SIG-M5 treated with dmso at 0.1 percent for 504 hours (cell line): ENCODE measurements at regions not wholly inside any gene's neighbourhood (a gene's known extent, or its start where the extent isn't known, plus 50 kb on each side); places are given as distances from the start of the nearest gene placed in this dataset.

ENCODE experiments used
- DNase-seq: peaks from one replicate; lab custom pipeline; 2025; ENCODE audit not compliant: unreplicated experiment; lab: John Stamatoyannopoulos, UW

DNA sequence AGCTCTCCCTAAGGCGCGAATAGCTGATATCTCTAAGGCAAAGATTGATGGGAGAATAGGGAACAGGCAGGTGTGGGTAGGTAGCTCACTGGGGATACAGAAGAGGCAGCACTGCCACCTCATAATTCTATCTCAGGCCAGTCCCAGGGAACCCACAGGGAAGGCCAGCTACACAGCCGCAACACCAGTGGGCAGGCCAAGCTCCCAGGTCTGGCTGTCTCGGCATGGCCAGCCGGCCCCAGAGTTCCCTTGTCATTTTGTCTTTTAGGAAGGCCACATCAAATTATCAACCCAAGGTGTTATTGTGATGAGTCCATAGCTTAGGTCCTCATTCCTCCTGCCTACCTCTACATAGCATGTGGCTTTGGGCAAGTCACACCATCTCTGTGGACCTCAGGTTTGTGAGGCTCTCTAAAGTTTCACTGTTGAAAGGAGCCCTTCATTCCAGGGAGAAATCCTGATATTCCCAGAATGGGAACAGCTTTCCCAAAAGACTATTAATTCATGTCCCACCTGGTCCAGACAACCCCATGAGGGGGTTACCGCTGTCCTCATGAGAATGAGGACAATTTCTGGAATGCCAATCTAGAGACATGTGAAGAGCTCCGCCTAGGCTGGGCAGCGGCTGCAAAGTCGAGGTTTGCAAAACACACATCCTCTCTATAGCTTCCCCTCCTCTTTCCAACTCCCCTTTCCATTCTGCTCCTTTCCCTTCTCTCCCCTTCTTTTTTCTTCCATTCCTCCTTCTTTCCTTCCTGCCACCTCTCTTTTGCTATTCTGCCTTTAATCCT, 287.1 kb upstream of the ID2 start:
- no peak for DNase-seq

DNA sequence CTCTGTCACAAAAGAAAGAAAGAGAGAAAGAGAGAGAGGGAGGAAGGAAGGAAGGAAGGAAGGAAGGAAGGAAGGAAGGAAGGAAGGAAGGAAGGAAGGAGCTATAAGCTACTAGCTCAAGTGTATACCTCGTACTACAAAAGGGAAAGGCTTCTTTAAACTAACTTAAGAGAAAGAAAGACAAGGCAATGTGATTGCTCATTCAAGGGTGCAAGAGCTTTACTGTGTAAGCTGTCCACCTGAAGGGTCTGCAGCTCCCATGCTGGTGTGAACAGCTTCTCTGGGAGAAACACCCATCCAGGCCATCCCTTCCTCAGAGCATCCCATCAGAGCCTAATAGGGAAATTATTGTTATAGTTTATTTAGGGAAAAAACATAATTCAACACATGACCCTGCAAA, 286.1 kb upstream of the ID2 start:
- DNase-seq: no peak

GRCh38 chr2:8398040-8398668, 283.7 kb upstream of the ID2 start:
- no peak for DNase-seq

- no peak for DNase-seq
Measured at GRCh38 chr2:8399731-8400130, 282.1 kb upstream of the ID2 start.

DNA sequence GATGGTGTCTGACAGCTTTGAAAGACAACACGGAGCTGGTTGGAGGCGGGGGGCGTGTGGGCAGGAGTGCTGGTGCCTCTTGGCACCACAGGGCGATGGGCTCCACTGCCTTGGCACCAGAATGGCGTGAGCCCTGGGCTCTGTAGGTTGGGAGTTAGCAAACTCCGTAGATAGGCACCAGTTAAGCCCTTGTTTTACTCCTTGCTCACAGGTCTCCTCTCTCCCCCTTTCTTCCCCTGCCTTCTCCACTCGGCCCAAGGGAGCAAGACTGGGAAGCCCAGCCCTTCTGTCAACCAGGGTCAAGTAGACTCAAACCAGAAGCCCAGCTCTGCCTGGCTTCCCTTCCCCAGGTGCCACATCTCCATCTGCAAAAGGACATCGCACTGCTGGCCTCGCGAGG, 281.7 kb upstream of the ID2 start:
- DNase-seq: no peak

- no peak for DNase-seq
Measured at GRCh38 chr2:8402222-8402621, 279.6 kb upstream of the ID2 start.

- DNase-seq: no peak
Measured at GRCh38 chr2:8403876-8404275, 278.0 kb upstream of the ID2 start.

DNA sequence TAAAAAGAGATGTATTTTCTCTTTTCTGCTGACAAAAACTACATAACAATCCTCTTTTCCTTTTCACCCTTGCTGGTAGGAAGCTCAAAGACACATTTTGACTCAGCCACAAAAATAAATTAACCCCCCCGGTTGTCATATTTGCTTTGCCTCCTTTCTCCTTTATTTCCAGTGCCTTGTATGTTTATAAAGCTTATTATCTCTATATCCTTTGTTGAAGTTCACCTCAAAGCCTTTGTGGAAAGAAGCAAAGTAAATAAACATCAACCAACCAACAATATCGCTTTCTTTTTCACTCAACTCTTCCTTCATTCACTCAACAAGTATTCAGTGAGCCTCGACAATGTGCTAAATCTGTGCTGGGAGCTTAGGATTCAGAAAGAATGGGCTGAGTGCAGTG, 276.5 kb upstream of the ID2 start:
- DNase-seq: no peak

DNA sequence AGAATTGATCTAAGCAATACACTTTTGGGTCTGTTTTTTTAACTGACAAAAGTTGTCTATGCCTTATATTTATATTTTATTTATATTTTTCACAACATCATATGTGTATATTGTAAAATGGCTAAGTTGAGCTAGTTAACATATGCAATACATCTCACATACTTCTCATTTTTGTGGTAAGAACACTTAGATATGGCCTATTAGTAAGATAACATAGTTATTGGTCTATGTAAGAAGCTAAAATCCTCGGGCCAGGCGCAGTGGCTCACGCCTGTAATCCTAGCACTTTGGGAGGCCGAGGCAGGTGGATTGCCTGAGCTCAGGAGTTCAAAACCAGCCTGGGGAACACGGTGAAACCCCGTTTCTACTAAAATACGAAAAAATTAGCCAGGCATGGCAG, 275.6 kb upstream of the ID2 start:
- DNase-seq: no peak

GRCh38 chr2:8407332-8407731, 274.5 kb upstream of the ID2 start:
- no peak for DNase-seq

DNA sequence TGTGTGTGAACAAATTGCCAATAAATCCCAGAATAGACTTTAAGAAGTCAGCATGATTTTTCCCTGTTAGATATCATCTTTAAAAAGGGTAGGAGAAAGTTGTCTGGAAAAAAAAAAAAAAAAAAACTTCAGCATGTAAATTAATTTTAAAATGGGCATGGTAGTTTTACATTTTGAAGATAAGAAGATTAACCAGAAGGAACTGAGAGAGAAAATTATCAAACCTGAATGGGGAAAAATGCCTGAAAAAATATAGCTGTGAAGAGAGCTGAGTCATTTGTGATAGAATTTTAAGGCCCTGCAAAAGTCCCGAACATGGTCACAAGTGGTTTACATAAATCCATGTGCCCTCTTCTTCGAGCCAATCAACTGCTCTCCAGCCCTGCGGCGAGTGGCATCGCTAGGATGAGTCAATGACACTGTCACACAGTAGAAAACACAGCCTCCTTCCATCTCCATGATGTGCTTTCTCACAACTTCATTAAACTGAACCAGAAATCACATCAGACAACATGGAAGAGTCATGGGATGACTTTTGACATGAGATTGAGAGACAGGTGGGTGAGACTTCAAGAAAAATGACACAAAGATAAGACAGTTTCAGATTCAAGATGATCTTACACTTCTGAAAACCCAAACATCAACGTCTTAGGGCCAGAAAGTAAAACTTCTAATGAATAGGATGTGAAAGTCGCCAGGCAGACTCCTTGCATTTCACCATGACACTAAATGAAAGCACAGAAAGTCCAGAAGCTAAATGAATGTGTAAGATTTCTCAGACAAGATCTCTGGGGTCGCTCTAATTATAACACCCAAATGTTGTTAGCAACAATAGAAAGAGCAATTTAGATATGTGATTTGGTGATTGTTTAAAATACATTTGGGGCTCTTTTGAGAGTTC, 273.0 kb upstream of the ID2 start:
- no peak for DNase-seq

- no peak for DNase-seq
Measured at GRCh38 chr2:8409461-8410260, 272.2 kb upstream of the ID2 start.

- no peak for DNase-seq
Measured at GRCh38 chr2:8412082-8412481, 269.8 kb upstream of the ID2 start.

DNA sequence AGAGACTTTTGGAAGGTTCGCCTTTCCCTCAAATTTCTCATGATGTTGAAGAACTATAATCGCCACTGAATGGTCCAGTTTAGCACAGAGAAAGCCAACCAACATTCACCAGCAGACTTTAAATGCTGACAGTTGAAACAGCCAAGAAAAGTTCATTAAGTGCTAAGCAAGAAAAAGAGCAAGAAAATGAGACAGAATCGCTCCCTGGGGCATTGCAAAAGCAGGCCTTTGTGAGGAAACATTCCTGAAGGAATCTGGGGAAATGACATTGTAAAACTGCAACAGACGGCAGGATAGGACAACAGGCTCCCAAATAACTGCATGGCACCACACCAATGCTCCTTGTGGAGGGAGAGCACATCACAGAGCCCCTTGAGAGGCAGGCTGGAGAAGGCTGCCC, 269.3 kb upstream of the ID2 start:
- DNase-seq: no peak

- DNase-seq: peak; percentile 62
Measured at GRCh38 chr2:8413589-8414135, 268.2 kb upstream of the ID2 start.

DNA sequence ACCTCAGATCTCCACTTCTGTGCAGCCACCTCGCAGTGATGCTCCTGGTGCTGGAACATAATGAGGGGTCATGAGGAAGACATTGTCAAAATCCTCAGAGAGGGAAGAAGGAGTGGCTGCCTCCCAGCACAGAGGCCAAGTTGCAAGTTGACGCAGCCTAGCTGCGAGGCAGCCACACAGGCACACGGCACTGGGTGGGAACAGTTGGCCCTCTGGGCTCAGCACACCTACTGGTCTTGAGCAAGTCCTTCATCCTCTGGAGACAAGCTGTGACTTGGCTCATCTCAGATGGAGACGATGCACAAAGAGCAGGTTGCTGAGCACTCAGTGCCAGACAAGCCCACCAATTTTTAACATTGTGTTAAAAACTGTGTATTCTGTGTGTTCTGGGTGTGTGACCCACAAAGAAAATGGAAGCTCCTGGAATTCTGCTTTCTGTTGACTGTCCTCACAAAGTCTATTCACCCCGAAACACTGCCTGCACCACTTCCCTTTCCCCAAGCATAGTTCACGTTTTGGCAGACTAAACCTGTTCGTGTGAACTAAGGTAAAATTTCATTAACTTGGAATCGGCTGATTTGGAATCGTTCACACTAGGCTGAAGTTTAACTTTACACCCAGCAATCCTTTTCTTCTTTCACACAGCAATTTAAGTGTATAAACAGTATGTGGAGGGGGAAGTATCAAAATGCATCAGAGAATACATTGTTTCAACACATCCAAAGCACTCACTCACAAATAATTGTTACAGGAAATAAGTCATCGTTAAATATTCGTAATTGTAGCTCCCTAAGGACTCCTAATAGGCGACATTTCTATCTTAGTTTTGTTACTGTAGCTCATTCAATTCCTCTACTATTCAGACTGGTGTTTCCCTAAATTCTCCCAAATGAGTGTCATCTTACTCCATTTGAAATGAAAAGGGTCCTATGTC, 266.6 kb upstream of the ID2 start:
- no peak for DNase-seq

GRCh38 chr2:8416001-8416571, 265.8 kb upstream of the ID2 start:
- DNase-seq: no peak

DNA sequence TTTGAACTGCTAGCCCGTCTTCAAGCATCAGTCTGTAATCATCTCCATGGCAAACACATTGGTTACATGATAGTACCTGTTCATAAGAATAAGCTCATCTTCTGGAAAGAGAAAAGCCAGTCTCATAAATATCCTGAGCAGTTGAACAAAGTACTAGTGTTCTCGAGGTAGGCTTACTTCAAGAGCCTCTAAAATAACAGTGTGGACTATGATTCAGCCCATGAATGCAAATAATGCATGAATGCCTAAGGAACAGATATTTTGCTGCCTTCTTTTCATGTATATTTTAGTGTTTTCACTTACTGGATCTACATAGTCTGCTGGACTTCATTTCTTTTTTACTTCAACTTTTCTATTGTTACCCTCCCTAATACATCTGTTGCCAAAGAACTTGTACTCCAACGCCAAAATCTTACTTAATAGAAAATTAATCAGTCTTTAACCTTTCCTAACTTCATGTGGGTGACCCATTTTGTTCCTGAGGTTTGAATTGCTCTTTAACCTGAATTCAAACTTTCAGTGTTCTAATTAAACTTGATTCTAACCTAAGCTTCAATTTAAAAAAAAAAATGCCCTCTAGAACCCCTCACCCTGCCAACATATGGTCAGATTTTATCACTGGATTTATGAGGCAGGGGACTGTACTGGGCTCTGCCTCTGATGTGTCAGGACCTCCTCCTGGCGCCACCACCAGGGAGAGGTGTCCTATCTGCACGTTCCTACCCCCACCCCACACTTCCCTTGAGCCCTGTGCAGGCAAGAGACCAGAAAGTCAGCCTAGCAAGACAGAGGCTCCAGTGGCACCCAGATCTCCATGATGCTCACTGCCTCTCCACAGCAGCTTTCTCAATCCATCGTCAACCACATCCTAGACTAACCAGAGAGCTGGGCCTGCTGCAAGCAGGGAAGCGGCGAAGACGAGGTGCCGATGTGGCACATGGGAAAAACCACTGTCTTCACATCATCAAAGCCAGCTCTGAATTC, 264.7 kb upstream of the ID2 start:
- no peak for DNase-seq
